Keratinocyte (primary cell): ENCODE measurements at regions not wholly inside any gene's neighbourhood (a gene's known extent, or its start where the extent isn't known, plus 50 kb on each side); places are given as distances from the start of the nearest gene placed in this dataset.

Experiments used
- CTCF ChIP-seq, 3 experiments: IDR thresholded peaks in 1 of 3; conservative IDR thresholded peaks in 1 of 3; optimal IDR thresholded peaks in 1 of 3; 2 replicates in 2 of 3; 3 replicates in 1 of 3; pipeline versions ENCODE3 to v1.5.1; 2011; ENCODE audit warnings: low read length in 3 of 3, mild to moderate bottlenecking in 3 of 3, moderate library complexity in 2 of 3, control low read depth in 1 of 3, inconsistent platforms in 1 of 3; ENCODE audit not compliant: insufficient read depth in 2 of 3; ENCODE audit errors: extremely low read depth in 1 of 3
- EZH2 ChIP-seq: IDR thresholded peaks from one replicate; pipeline ENCODE4 v1.6.1; 2012; ENCODE audit warnings: inconsistent platforms, mild to moderate bottlenecking, low read length, moderate library complexity

DNA sequence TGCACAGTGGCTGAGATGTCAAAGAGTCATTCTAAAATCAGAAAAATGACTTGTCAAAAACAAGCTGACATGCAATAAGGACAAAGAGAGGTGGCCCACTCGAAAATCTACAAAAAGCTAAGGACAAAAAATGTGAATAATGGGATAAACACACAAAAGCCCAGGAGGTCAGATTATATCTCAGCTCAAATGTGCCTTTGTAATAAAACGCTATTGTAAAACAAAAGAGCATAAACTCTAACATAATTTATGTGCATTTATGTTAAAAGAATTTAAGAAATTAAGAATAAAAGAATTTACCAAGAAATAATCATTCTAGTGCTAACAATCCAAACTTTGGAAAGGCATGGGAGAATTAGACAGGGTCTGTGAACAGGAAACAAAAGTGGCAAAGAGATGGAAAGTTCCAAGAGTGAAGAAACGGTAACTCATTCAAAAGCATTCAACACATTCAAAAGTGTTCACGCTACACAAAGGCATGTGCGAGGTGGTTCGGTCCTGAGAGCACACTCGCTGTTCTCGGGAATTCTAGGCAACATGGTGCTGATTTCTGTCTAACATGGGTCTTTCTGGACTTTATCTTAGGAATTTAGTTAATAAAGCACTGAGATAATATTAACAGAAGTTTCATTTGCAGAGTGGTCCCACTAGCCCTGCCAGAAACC is 197.7 kb downstream of the KATNAL1 start:
- TF ChIP-seq CTCF (optimal IDR thresholded peaks at IDR 0.05 in 1 of 3, IDR thresholded peaks at IDR 0.05 in 1 of 3, conservative IDR thresholded peaks at IDR 0.05 in 1 of 3; ENCODE audit: extremely low read depth in 1 of 3, insufficient read depth in 2 of 3, low read length in 3 of 3) (no peak), EZH2 (no peak)
